Activated T-cell treated with anti-CD3 and anti-CD28 coated beads, Interleukin-2, amount 50 U/mL, for 24 hours (primary cell): ENCODE measurements at regions not wholly inside any gene's neighbourhood (a gene's known extent, or its start where the extent isn't known, plus 50 kb on each side); places are given as distances from the start of the nearest gene placed in this dataset.

Experiments used
- DNase-seq: peaks from one replicate; pipeline ENCODE4 v3.0.0-alpha.2; 2020
- H3K27ac Mint-ChIP-seq: 2 replicates; pipeline ENCODE4 v1.8.0; 2020; ENCODE audit warnings: mild to moderate bottlenecking, mixed read lengths
- H3K27me3 Mint-ChIP-seq: 2 replicates; pipeline ENCODE4 v1.8.0; 2020; ENCODE audit warnings: mixed read lengths
- H3K36me3 Mint-ChIP-seq: 2 replicates; pipeline ENCODE4 v1.8.0; 2020; ENCODE audit warnings: low read depth, mixed read lengths
- H3K4me1 Mint-ChIP-seq: 2 replicates; pipeline ENCODE4 v1.8.0; 2020; ENCODE audit warnings: low read depth, mixed read lengths
- H3K4me3 Mint-ChIP-seq: 2 replicates; pipeline ENCODE4 v1.8.0; 2020; ENCODE audit warnings: mild to moderate bottlenecking, moderate library complexity, mixed read lengths
- H3K9me3 Mint-ChIP-seq: 2 replicates; pipeline ENCODE4 v1.8.0; 2020; ENCODE audit warnings: mixed read lengths

- Mint-ChIP-seq H3K36me3 (no peaks in the 10 kb centered on the region), H3K27me3 (peaks cover 30% of the 10 kb centered on the region)
Measured at GRCh38 chr5:171614511-171614910, 171.1 kb upstream of the SMIM23 start.

DNA sequence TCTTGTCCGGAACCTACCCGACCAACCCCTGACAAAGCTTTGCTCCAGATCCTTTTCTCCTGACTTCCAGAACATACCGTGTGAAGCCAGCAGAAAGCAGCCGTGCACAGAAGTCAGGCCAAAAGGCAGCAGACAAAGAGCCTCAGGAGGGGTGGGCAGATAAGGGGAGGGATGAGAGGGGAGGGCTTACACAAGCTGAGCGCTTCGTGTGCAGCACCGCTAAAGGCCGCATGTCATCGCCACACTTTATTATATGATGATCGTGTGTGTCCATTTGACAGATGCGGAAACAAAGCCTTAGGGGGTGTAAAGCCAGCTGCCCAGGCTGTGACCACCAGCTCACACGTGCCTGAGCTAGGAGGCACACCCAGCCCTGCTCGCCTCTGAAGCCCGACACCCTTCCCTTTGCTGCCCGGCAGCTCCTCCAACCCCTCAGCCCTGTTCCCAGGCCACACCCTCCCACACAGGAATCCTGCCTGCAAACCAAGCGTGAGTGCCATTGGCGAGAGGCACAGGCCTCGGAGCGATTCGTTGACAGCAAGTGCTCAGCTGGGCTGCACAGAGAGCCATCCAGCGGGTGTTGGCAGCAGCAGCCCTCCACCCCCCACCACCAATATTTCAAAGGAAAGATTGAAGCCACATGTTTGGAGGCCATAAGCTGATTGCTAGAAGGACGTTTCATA lies 170.5 kb upstream of the SMIM23 start:
- no peak for DNase-seq
- no peaks in the 10 kb centered on the region for H3K9me3 Mint-ChIP-seq
- H3K27me3 Mint-ChIP-seq = peaks cover 26% of the 10 kb centered on the region
- no peaks in the 10 kb centered on the region for H3K4me1 Mint-ChIP-seq
- no peak overlapping the region for H3K27ac Mint-ChIP-seq
- no peaks in the 10 kb centered on the region for H3K36me3 Mint-ChIP-seq
- H3K4me3 Mint-ChIP-seq = no peak overlapping the region

More at GRCh38 chr5:171614511-171614910, 171.1 kb upstream of the SMIM23 start:
- no peak for DNase-seq
- H3K4me3 Mint-ChIP-seq = no peak overlapping the region
- H3K27ac Mint-ChIP-seq = no peak overlapping the region
- no peaks in the 10 kb centered on the region for H3K9me3 Mint-ChIP-seq
- H3K4me1 Mint-ChIP-seq = no peaks in the 10 kb centered on the region

DNA sequence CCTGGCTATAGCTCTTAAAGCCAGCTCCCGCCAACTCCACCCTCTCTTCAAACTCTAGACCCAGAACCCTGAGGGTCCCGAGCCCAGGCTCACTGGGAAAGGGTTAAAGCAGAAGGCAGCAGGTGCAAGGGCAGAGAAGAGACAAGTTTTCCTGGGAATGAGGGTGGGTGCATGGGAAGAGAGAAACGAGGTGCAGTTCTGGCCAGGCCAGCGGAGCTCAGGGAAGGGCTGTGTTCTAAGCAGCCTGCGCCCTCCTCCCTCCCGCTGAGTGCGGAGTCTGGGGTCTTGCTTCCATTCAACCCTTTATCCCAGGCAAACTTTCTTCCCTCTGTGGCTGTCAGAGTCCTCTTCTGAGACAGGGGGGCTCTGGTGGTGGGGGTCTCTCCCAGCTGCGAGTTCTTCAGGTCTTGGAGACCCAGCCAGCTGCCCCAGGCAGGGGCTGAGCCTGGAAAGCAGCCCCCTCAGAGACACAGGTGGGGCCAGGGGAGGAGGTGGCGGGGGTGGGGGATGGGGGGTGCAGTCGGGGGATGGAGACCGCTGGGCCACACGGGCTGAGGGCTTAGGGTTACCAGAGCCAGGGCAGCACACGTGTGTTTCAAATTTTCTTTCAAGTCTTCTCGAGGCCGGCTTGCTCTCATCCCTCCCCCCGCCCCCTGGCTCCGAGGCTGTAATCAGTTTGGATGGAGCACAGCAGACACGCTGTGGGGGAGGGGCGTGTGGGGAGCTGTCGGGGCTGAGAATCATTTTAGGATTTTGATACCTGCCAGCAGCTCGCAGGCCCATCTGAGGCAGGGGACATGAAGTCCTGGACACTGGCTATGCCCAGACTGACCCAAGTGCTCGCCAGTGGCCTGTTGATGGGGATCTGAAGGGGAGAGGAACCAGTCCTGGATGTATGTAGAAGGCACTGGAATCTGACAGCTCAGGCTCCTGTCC lies 169.6 kb upstream of the SMIM23 start:
- Mint-ChIP-seq H3K4me1 (no peaks in the 10 kb centered on the region), H3K9me3 (no peaks in the 10 kb centered on the region), H3K36me3 (no peaks in the 10 kb centered on the region), H3K27ac (no peak overlapping the region), H3K4me3 (no peak overlapping the region), H3K27me3 (peaks cover 22% of the 10 kb centered on the region)
- DNase-seq = no peak

DNA sequence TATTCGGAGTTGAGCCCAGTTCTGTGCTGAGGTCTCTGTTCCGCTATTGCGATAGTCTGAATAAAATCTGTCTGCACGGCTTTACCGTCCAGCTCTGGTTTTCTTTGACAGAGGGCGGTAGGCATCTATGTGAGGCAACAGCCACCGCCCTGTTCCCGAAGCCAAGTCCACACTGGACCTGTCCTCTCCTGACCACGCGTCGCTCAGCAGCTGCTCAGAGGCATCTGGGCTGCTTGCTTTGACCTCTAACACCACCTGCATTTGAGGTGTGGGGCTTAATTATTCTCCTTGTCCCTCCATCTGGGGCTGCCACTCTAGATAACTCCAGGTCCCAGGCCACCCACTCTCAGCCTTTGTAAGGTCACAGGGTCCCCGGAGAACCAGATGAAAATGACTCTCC lies 168.4 kb upstream of the SMIM23 start:
- no peaks in the 10 kb centered on the region for H3K9me3 Mint-ChIP-seq

DNA sequence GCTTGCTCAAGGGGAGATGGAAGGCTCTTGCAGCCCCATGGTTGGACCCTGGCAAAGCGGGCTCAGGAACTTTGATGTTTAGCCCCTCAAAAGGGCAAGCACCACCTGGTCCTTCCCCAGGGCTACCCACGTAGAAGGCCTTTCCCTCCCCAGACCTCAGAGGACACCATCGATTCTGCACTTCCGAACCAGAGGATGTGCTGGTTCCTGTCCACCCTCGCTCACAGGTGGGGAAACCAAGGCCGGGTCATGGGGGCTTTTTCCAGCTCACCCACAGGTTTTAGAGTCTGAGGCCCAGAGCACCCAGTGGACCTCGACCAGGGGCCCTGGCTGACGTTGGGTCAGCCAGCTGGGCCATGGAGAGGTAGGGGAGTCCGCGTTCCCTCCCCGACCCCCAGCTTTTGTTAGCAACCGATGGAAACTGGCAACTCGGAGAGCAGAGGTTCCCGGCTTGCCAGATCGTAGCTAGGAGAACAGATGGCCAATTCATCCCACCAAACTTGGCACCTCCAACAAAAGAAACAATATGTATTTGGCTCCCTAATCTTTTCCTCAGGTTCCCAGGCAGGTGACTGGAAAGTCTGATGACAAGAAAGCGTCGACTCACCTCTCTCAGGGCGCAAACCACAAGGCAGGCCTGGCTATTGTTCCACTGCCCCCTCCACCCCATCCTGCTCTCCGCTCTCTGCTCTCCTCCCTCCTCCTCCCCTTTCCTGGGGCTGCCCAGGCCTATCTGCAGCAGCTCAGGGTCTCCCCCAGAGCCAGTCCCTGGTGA lies 167.6 kb upstream of the SMIM23 start:
- H3K9me3 Mint-ChIP-seq = no peaks in the 10 kb centered on the region
- no peak for DNase-seq

More for the DNA sequence above, 168.4 kb upstream of the SMIM23 start:
- Mint-ChIP-seq H3K4me3 (no peak overlapping the region), H3K4me1 (no peaks in the 10 kb centered on the region), H3K27ac (no peak overlapping the region), H3K36me3 (no peaks in the 10 kb centered on the region), H3K27me3 (peaks cover 21% of the 10 kb centered on the region)
- no peak for DNase-seq

GRCh38 chr5:171619196-171619595 lies 166.4 kb upstream of the SMIM23 start:
- H3K4me1 Mint-ChIP-seq = no peaks in the 10 kb centered on the region
- H3K9me3 Mint-ChIP-seq = no peaks in the 10 kb centered on the region
- H3K4me3 Mint-ChIP-seq = no peak overlapping the region
- H3K27ac Mint-ChIP-seq = no peak overlapping the region
- DNase-seq = no peak
- peaks cover 8% of the 10 kb centered on the region for H3K27me3 Mint-ChIP-seq
- H3K36me3 Mint-ChIP-seq = no peaks in the 10 kb centered on the region

More for the DNA sequence above, 167.6 kb upstream of the SMIM23 start:
- Mint-ChIP-seq H3K27me3 (peaks cover 15% of the 10 kb centered on the region), H3K4me1 (no peaks in the 10 kb centered on the region), H3K36me3 (no peaks in the 10 kb centered on the region), H3K27ac (no peak overlapping the region), H3K4me3 (no peak overlapping the region)

DNA sequence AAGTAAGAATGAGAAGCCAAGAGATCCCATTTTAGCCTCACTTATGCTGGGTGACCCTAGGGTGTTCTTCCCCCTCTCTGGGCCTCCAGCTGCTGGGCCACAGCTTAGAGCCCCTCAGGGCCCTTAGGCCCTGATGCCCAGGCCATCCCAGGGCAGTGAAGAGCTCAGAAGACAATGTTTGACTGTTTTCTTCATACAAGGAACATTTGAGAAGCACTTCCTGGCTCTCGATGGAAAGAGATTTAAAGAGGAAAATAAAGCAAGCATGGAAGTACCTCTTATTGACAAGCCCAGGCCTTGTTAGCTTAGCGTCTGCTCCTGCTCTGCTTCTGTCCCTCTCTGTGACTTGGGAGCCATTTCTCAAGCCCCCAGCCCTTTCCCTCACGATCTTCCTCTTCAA lies 165.9 kb upstream of the SMIM23 start:
- no peak for DNase-seq
- Mint-ChIP-seq H3K36me3 (no peaks in the 10 kb centered on the region), H3K4me1 (no peaks in the 10 kb centered on the region), H3K9me3 (no peaks in the 10 kb centered on the region), H3K27ac (no peak overlapping the region), H3K4me3 (no peak overlapping the region), H3K27me3 (peaks cover 6% of the 10 kb centered on the region)

- Mint-ChIP-seq H3K4me3 (no peak overlapping the region), H3K9me3 (no peaks in the 10 kb centered on the region), H3K27ac (no peak overlapping the region), H3K27me3 (peaks cover 2% of the 10 kb centered on the region), H3K4me1 (no peaks in the 10 kb centered on the region), H3K36me3 (no peaks in the 10 kb centered on the region)
- DNase-seq = no peak
Measured at GRCh38 chr5:171622010-171622409, 163.6 kb upstream of the SMIM23 start.

DNA sequence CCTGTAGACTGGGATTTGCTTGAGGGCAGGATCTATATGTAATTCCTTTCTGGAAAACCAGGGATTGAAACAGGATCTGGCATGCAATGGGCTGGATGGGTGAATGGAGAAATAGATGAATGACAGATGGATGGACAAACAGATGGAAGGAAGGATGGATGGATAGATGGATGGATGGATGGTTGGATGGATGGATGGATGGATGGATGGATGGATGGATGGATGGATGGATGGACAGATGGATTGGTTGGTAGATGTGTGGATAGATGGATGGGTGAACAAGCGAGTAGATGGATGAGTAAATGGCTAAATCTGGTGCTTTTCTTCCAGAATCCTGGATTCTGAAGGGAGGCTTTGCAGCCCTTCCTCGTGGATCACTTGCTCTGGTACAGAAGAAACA lies 162.5 kb upstream of the SMIM23 start:
- Mint-ChIP-seq H3K9me3 (no peaks in the 10 kb centered on the region), H3K36me3 (no peaks in the 10 kb centered on the region), H3K27ac (no peak overlapping the region), H3K27me3 (peaks cover 6% of the 10 kb centered on the region), H3K4me3 (no peak overlapping the region), H3K4me1 (no peaks in the 10 kb centered on the region)
- no peak for DNase-seq

DNA sequence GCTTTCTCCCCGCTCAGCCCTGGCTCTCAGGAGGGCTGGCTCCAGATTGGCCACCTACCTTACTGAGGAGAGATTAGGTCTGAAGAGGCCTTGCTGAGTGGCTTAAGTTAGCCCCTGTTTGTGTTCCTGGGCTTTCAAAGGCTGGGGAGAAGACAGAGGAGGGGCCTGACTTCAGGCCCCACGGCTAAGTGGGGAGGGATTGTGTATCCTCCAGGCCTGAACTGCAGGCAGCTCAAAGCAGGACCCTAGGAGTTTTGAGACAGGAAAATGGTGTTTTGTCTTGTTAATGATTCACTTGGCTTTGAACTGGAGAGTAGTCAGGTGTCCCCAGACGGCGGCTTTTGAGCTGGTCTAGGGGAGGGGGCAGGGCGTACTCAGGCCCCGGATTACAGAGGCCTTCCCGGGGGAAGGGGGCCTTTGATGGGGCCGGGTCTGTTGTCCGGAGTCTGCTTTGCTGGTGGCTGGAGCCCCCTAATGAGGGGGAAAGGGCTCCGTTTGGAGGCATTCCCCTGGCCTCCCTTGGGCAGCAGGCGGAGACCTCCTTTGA lies 162.0 kb upstream of the SMIM23 start:
- no peaks in the 10 kb centered on the region for H3K36me3 Mint-ChIP-seq
- H3K27ac Mint-ChIP-seq = no peak overlapping the region
- no peaks in the 10 kb centered on the region for H3K9me3 Mint-ChIP-seq
- no peak overlapping the region for H3K4me3 Mint-ChIP-seq
- no peaks in the 10 kb centered on the region for H3K4me1 Mint-ChIP-seq
- H3K27me3 Mint-ChIP-seq = peaks cover 11% of the 10 kb centered on the region
- no peak for DNase-seq

DNA sequence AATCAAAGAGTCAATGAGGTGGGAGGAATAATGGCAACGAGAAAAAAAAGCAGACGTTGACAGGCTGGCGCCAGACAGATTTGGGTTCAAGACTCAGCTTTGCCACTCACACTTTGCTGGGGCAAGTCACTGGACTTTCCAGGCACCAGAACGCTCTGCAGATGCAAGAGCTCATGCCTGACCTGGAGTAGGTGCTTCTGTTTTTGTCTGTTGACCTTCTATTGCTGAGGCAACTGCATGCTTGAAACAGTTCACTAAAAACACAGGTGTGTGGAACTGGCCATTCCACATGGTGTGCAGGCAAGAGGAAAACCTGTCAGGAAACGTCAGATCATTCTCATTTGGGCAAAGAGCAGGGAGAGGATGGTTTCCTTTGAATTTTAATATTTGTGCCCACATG lies 161.2 kb upstream of the SMIM23 start:
- DNase-seq = no peak
- Mint-ChIP-seq H3K4me3 (no peak overlapping the region), H3K36me3 (no peaks in the 10 kb centered on the region), H3K27me3 (peaks cover 19% of the 10 kb centered on the region), H3K9me3 (no peaks in the 10 kb centered on the region), H3K27ac (no peak overlapping the region), H3K4me1 (no peaks in the 10 kb centered on the region)

GRCh38 chr5:171625646-171626045 lies 160.0 kb upstream of the SMIM23 start:
- no peak for DNase-seq
- H3K27ac Mint-ChIP-seq = no peak overlapping the region
- no peaks in the 10 kb centered on the region for H3K4me1 Mint-ChIP-seq
- H3K27me3 Mint-ChIP-seq = peaks cover 29% of the 10 kb centered on the region
- H3K36me3 Mint-ChIP-seq = no peaks in the 10 kb centered on the region
- H3K9me3 Mint-ChIP-seq = no peaks in the 10 kb centered on the region
- H3K4me3 Mint-ChIP-seq = no peak overlapping the region

DNA sequence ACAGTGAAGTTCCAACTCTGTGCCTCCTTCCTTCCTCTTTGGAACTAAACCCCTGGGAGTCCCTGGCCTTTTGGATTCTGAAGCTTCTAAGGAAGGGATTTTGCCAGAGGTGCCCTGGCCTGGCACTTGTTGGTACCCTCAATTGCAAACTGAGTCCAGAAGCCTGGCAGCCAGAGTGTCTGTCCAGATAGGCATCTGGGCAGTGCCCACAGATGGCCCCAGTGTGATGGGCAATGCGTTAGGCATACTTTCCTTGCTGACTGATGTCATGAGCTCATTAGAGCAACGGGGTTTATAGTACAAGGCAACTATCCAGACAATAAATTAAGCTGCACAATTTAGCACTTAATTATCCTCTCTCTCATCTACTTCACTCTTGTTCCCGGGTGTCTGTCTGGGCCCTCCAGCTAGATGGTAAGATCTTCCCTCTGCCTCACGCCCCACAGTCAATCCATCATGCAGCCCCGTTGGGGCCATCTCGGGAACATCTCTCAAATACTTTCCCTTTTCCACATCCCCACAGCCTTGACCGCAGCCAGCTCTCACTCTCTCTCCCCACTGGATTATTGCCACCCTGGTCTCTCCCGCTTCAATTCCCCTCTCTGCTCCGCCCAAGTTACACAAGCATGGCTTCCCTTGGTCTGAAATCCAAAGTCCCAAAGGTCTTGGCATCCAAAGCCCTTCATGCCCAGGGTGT lies 157.5 kb upstream of the SMIM23 start:
- Mint-ChIP-seq H3K36me3 (no peaks in the 10 kb centered on the region), H3K4me1 (no peaks in the 10 kb centered on the region)

DNA sequence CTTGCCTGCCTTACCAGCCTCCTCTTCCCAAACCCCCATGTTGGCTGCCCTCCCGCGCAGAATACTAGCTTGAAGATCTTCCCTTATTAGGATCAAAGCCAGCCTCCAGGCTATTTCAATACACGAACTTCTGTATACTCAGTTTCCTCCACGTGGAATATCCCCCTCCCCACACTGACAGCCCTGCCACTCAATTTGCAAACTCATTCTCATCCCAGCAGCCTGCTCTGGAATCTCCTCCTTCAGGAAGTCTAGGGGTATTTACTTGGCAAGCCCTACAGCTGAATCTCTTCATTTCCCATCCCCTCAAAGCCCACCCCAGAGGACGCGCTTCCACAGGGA lies 157.0 kb upstream of the SMIM23 start:
- H3K4me1 Mint-ChIP-seq = no peaks in the 10 kb centered on the region
- no peak for DNase-seq

More for the DNA sequence above, 157.5 kb upstream of the SMIM23 start:
- no peak for DNase-seq
- Mint-ChIP-seq H3K27me3 (peaks cover 43% of the 10 kb centered on the region), H3K4me3 (no peak overlapping the region), H3K9me3 (no peaks in the 10 kb centered on the region), H3K27ac (no peak overlapping the region)

More for the DNA sequence above, 157.0 kb upstream of the SMIM23 start:
- Mint-ChIP-seq H3K36me3 (no peaks in the 10 kb centered on the region), H3K4me3 (no peak overlapping the region), H3K9me3 (no peaks in the 10 kb centered on the region), H3K27me3 (peaks cover 47% of the 10 kb centered on the region), H3K27ac (no peak overlapping the region)
